ENCODE measurements at regions not wholly inside any gene's neighbourhood (a gene's known extent, or its start where the extent isn't known, plus 50 kb on each side); places are given as distances from the start of the nearest gene placed in this dataset.

GRCh38 chr7:49255054-49255453, 330.7 kb downstream of the CDC14C start:
- DNase-seq = no peak

- DNase-seq = no peak
Measured at GRCh38 chr7:49260538-49260937, 336.2 kb downstream of the CDC14C start.

- no peak for DNase-seq
Measured at GRCh38 chr7:49261928-49262327, 337.6 kb downstream of the CDC14C start.

- no peak for DNase-seq
Measured at GRCh38 chr7:49264530-49264929, 340.2 kb downstream of the CDC14C start.

GRCh38 chr7:49273897-49274296, 349.6 kb downstream of the CDC14C start:
- no peak for DNase-seq

GRCh38 chr7:49279891-49280290, 355.5 kb downstream of the CDC14C start:
- DNase-seq = no peak

- DNase-seq = no peak
Measured at GRCh38 chr7:49287653-49288052, 363.3 kb downstream of the CDC14C start.

- DNase-seq = peak; percentile 83
Measured at GRCh38 chr7:49294611-49295010, 370.3 kb downstream of the CDC14C start.

- DNase-seq = peak; percentile 81
Measured at GRCh38 chr7:49295146-49295545, 370.8 kb downstream of the CDC14C start.

GRCh38 chr7:49297958-49298357, 373.6 kb downstream of the CDC14C start:
- no peak for DNase-seq

- DNase-seq = no peak
Measured at GRCh38 chr7:49308787-49309186, 384.4 kb downstream of the CDC14C start.

- no peak for DNase-seq
Measured at GRCh38 chr7:49320083-49320482, 395.7 kb downstream of the CDC14C start.

- DNase-seq = peak; percentile 16
Measured at GRCh38 chr7:49321843-49322242, 397.5 kb downstream of the CDC14C start.

- no peak for DNase-seq
Measured at GRCh38 chr7:49322476-49322875, 398.1 kb downstream of the CDC14C start.

- no peak for DNase-seq
Measured at GRCh38 chr7:49324040-49324439, 399.7 kb downstream of the CDC14C start.

- peak; percentile 62 for DNase-seq
Measured at GRCh38 chr7:49324707-49325106, 400.4 kb downstream of the CDC14C start.

GRCh38 chr7:49325571-49325970, 401.2 kb downstream of the CDC14C start:
- no peak for DNase-seq

GRCh38 chr7:49327155-49327554, 402.8 kb downstream of the CDC14C start:
- DNase-seq = no peak

- DNase-seq = no peak
Measured at GRCh38 chr7:49333180-49333881, 409.0 kb downstream of the CDC14C start.

- DNase-seq = no peak
Measured at GRCh38 chr7:49341849-49342248, 417.5 kb downstream of the CDC14C start.

- DNase-seq = no peak
Measured at GRCh38 chr7:49344556-49344955, 420.2 kb downstream of the CDC14C start.

GRCh38 chr7:49346195-49346899, 422.0 kb downstream of the CDC14C start:
- DNase-seq = no peak

- no peak for DNase-seq
Measured at GRCh38 chr7:49367072-49367471, 406.4 kb upstream of the VWC2 start.

- no peak for DNase-seq
Measured at GRCh38 chr7:49371771-49372170, 401.7 kb upstream of the VWC2 start.

All from DMS53 (cell line).